ENCODE measurements at regions not wholly inside any gene's neighbourhood (a gene's known extent, or its start where the extent isn't known, plus 50 kb on each side); places are given as distances from the start of the nearest gene placed in this dataset.

DNA sequence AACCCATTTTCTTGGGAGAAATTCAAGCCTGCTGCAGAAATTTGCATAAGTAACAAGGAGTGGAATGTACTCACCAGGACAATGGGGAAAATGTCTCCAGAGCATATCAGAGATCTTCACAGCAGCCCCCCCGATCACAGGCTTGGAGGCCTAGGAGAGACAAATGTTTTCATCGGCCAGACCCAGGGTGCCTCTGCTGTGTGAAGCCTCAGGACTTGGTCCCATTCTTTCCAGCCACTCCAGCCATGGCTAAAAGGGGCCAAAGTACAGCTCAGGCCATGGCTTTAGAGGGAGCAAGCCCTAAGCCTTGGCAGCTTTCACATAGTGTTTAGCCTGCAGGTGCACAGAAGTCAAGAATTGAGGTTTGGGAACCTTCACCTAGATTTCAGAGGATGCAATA, 1463.0 kb downstream of the HACE1 start:
- Histone ChIP-seq H3K79me2 (ENCODE audit: control insufficient read depth in 1 of 2, insufficient read depth in 2 of 2, low read length in 2 of 2) (no peaks in the 10 kb centered on the region), H3K79me1 (ENCODE audit: low read depth, low read length) (no peaks in the 10 kb centered on the region), H3K23me2 (ENCODE audit: low read depth, low read length) (no peaks in the 10 kb centered on the region), H2BK120ac (replicated peaks; ENCODE audit: low read depth, low read length) (no peak overlapping the region), H2BK15ac (ENCODE audit: low read length) (no peak overlapping the region), H3K27ac (ENCODE audit: low read depth, low read length) (no peak overlapping the region), H3K27me3 (replicated peaks in 1 of 4; ENCODE audit: control insufficient read depth in 3 of 4, extremely low read depth in 1 of 4, insufficient read depth in 3 of 4, low read length in 3 of 4) (no peaks in the 10 kb centered on the region), H4K5ac (ENCODE audit: insufficient read length, low read depth, low read length) (no peak overlapping the region), H2AK5ac (ENCODE audit: low read depth, low read length) (no peak overlapping the region), H4K8ac (ENCODE audit: extremely low read depth, insufficient read depth, low read length) (no peak overlapping the region), H3K14ac (ENCODE audit: insufficient read length) (no peak overlapping the region), H2AFZ (ENCODE audit: low read length) (no peak overlapping the region), H3K4me2 (ENCODE audit: insufficient read depth in 1 of 2, low read depth in 2 of 2, low read length in 2 of 2) (no peak overlapping the region), H2BK20ac (ENCODE audit: low read length) (no peak overlapping the region), H3K9ac (replicated peaks in 1 of 4; ENCODE audit: extremely low read depth in 1 of 4, low read depth in 3 of 4, low read length in 3 of 4) (no peak overlapping the region), H3K4me3 (ENCODE audit: extremely low read depth in 1 of 4, insufficient read depth in 2 of 4, low read depth in 3 of 4, low read length in 4 of 4) (no peak overlapping the region), H2BK5ac (ENCODE audit: low read depth, low read length) (no peak overlapping the region), H3K4me1 (replicated peaks in 1 of 4; ENCODE audit: control insufficient read depth in 3 of 4, insufficient read depth in 4 of 4, low read length in 3 of 4) (no peaks in the 10 kb centered on the region), H4K20me1 (replicated peaks in 1 of 2; ENCODE audit: control insufficient read depth in 1 of 2, insufficient read depth in 2 of 2, low read length in 2 of 2) (no peaks in the 10 kb centered on the region), H4K91ac (replicated peaks; ENCODE audit: insufficient read length, low read length) (no peak overlapping the region), H3K18ac (ENCODE audit: extremely low read depth, low read length) (no peak overlapping the region), H2BK12ac (ENCODE audit: low read depth, low read length) (no peak overlapping the region), H3K23ac (ENCODE audit: insufficient read length) (no peak overlapping the region), H3K36me3 (ENCODE audit: control insufficient read depth in 2 of 4, insufficient read depth in 4 of 4, low read length in 3 of 4) (no peaks in the 10 kb centered on the region; a peak in 1 of 8 replicates), H3K56ac (replicated peaks; ENCODE audit: insufficient read length, low read depth, low read length) (no peak overlapping the region), H3K4ac (replicated peaks; ENCODE audit: insufficient read length, low read depth, low read length) (no peak overlapping the region), H3K9me3 (ENCODE audit: insufficient read depth in 2 of 2, low read depth in 1 of 2, low read length in 1 of 2) (peaks cover 7 to 19% of the 10 kb centered on the region in 2 experiments)
- ChIA-PET CTCF (ENCODE audit: partially characterized antibody) (no interaction called here), POLR2A (ENCODE audit: partially characterized antibody) (no interaction called here)
- FAIRE-seq (no peak), DNase-seq (ENCODE audit: low read depth in 1 of 2, low spot score in 2 of 2) (no peak)
- TF ChIP-seq EP300 (IDR thresholded peaks at IDR 0.05; ENCODE audit: borderline replicate concordance in 1 of 2, low read depth in 2 of 2, low read length in 2 of 2) (no peak), EZH2 (IDR thresholded peaks at IDR 0.05; ENCODE audit: low read depth, low read length, severe bottlenecking) (no peak), CREB1 (IDR thresholded peaks at IDR 0.05) (no peak), SRF (IDR thresholded peaks at IDR 0.05; ENCODE audit: low read depth, low read length) (no peak), SP4 (IDR thresholded peaks at IDR 0.05; ENCODE audit: low read length) (no peak), YY1 (IDR thresholded peaks at IDR 0.05; ENCODE audit: low read depth, low read length) (no peak), ZNF274 (IDR thresholded peaks at IDR 0.05; ENCODE audit: borderline replicate concordance, extremely low read depth, low read length) (no peak), RFX5 (IDR thresholded peaks at IDR 0.05; ENCODE audit: borderline replicate concordance, low read depth, low read length) (no peak), GTF2F1 (IDR thresholded peaks at IDR 0.05; ENCODE audit: borderline replicate concordance, low read depth, low read length) (no peak), CHD2 (IDR thresholded peaks at IDR 0.05; ENCODE audit: low read length) (no peak), KDM1A (IDR thresholded peaks at IDR 0.05; ENCODE audit: borderline replicate concordance, low read length) (no peak), KDM4A (IDR thresholded peaks at IDR 0.05; ENCODE audit: low read depth, low read length, severe bottlenecking) (no peak), SUZ12 (IDR thresholded peaks at IDR 0.05; ENCODE audit: low read length) (no peak)
- TF ChIP-seq, protein P1, sequence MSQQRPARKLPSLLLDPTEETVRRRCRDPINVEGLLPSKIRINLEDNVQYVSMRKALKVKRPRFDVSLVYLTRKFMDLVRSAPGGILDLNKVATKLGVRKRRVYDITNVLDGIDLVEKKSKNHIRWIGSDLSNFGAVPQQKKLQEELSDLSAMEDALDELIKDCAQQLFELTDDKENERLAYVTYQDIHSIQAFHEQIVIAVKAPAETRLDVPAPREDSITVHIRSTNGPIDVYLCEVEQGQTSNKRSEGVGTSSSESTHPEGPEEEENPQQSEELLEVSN (IDR thresholded peaks at IDR 0.05): no peak
- 92% methylated on average over 2 of the region's 2 CpGs; no CpG with 5 or more reads in 1 of the 2 experiments for WGBS, 2 experiments (ENCODE audit: extremely low coverage in 1 of 2, insufficient coverage in 1 of 2, insufficient read length in 1 of 2, insufficient replicate concordance in 2 of 2, low coverage in 1 of 2, low lambda C conversion rate in 2 of 2, missing lambda C conversion rate in 1 of 2)

Measured in H1 (cell line).